Loucy (cell line): ENCODE measurements at regions not wholly inside any gene's neighbourhood (a gene's known extent, or its start where the extent isn't known, plus 50 kb on each side); places are given as distances from the start of the nearest gene placed in this dataset.

Source experiments
- CTCF ChIP-seq: fragments of 200-600 bp; sonication (generic); conservative IDR thresholded peaks from 2 replicates; pipeline ENCODE4 v1.5.1; 2014; ENCODE audit warnings: mild to moderate bottlenecking, antibody characterized with exemption, low read length
- EZH2phosphoT487 ChIP-seq: fragments of 200-600 bp; IDR thresholded peaks from 2 replicates; pipeline ENCODE4 v1.6.1; 2018; ENCODE audit warnings: antibody characterized with exemption, mild to moderate bottlenecking, moderate library complexity, borderline replicate concordance

- TF ChIP-seq EZH2phosphoT487 (no peak), CTCF (no peak)
Observed at GRCh38 chr6:108796875-108797274, 51.3 kb upstream of the ARMC2 start.
